Fibroblast of villous mesenchyme (primary cell): ENCODE measurements at regions not wholly inside any gene's neighbourhood (a gene's known extent, or its start where the extent isn't known, plus 50 kb on each side); places are given as distances from the start of the nearest gene placed in this dataset.

Source experiments
- DNase-seq: peaks from one replicate; pipeline ENCODE4 v3.0.0-alpha.2; 2010; ENCODE audit warnings: low read depth
- H3K4me3 ChIP-seq: 2 replicates; pipeline ENCODE4 v1.5.1; 2011; ENCODE audit warnings: low read depth, mild to moderate bottlenecking, low read length
- TF ChIP-seq, protein P1 (sequence below): IDR thresholded peaks from 2 replicates; pipeline ENCODE4 v1.5.1; 2012; ENCODE audit warnings: low read depth, mild to moderate bottlenecking, low read length; ENCODE audit not compliant: insufficient read depth

DNA sequence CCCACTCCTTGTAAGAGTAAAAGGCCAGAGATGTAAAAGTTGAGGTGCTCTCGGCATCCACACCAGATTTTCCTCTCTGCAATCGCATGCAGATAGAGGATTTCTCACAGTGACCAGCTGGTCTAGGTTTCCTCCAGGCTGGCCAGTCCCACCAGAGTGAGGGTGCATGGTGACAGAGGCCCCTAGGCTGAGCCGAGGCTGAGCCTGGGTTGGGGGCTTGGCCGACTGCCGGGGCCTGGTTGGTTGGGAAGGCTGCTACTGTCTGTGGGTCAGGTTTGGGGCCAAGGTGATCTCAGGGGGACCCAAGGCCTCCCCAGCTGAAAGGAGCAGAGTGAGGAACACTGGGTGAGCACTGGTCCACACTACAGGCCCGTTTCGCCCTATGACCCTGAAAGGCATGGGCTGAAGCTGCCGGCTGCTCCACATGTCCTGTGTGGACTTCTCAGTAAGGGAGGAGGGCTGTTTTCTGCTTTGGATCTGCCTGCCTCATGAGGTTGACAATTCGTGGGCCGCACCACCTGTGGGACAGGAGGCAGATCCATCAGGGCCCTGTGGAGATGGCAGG lies 400.8 kb upstream of the IRX4 start:
- no peak overlapping the region for H3K4me3 ChIP-seq
- TF ChIP-seq, protein P1, sequence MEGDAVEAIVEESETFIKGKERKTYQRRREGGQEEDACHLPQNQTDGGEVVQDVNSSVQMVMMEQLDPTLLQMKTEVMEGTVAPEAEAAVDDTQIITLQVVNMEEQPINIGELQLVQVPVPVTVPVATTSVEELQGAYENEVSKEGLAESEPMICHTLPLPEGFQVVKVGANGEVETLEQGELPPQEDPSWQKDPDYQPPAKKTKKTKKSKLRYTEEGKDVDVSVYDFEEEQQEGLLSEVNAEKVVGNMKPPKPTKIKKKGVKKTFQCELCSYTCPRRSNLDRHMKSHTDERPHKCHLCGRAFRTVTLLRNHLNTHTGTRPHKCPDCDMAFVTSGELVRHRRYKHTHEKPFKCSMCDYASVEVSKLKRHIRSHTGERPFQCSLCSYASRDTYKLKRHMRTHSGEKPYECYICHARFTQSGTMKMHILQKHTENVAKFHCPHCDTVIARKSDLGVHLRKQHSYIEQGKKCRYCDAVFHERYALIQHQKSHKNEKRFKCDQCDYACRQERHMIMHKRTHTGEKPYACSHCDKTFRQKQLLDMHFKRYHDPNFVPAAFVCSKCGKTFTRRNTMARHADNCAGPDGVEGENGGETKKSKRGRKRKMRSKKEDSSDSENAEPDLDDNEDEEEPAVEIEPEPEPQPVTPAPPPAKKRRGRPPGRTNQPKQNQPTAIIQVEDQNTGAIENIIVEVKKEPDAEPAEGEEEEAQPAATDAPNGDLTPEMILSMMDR, result no peak
- DNase-seq, result no peak

DNA sequence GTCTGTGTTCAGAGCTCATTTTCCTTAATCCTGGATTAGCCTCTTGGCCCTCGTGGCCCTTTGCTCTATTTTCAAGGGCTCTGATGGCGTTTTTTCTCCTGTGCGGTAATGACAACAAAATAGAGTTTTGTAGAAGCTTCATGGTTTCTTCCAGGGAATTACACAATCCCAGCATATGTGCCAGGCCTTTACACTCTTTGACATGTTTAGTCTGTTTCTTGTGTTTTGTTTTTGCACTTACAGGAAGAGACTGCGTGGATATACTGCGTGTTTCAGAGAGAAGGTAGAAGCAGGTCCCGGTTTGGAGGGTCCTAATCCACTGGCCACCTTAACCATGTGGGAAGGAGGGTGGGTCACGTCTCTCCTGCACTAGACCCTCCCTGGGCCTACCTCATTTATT lies 400.2 kb upstream of the IRX4 start:
- TF ChIP-seq, protein P1, result no peak
- DNase-seq, result no peak

DNA sequence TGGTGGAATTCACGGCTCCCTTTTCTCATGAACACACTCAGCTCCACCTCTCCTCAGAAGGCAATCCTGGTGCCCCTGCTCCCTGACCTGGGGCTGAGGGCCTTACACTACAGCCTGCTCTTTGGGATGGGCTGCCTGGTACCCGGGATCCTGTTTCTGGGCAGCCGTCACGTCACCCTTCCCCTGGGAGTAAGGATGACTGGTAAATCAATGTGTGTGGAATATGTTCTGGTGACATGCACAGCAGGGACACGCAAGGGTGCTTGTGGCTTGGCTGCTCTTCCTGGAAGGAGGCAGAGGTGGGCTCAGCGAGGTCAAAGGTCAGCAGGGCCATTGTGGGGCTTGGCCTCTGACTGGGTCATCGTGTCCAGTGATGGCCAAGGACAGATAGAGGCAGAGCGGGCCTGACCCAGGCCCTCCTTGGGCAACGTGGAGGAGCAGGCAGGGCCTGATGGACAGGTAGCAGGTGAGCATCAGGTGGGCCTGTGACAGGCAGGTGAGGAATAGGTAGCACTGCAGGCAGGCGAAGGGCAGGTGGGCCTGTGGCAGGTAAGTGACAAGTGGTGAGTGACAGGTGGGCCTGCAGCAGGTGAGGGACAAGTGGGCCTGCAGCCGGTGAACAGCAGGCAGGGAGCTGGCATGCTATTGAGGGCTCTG lies 399.4 kb upstream of the IRX4 start:
- no peak for DNase-seq
- H3K4me3 ChIP-seq, result no peak overlapping the region
- TF ChIP-seq, protein P1, result no peak

More for the DNA sequence above, 400.2 kb upstream of the IRX4 start:
- H3K4me3 ChIP-seq, result no peak overlapping the region

DNA sequence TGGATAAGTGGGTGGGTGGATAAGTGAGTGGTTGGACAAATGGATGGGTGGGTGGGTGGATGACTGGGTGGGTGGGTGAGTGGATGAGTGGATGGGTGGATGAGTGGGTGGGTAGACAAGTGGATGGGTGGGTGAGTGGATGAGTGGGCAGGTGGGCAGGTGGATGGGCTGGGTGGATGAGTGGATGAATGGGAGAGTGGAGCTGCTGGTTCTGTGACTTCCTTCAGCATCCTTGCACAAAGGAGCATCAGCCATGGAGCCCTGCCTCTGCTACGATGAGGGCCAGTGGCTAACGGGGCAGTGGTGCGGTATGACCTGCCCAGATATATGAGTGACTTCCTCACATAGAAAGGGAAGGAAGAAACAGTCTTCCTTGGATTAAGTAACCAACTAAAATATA lies 398.7 kb upstream of the IRX4 start:
- H3K4me3 ChIP-seq, result no peak overlapping the region
- TF ChIP-seq, protein P1, result no peak
- DNase-seq, result no peak

DNA sequence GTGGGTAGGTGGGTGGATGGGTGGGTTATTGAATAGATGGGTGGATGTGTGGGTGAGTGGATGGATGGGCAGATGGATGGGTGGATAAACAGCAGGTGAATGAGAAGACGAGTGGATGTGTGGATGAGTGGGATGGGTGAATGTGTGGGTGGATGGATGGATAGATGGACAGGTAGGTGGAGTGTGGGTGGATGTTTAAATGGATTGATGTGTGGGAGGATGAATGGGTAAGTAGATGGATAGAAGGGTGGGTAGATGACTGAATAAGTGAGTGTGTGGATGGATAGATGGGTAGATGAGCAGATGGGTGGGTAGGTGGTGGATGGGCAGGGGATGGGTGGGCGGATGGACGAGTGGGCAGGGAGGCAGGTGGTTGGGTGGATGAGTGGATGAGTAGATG lies 397.6 kb upstream of the IRX4 start:
- H3K4me3 ChIP-seq, result no peak overlapping the region
- no peak for DNase-seq
- TF ChIP-seq, protein P1, result no peak

DNA sequence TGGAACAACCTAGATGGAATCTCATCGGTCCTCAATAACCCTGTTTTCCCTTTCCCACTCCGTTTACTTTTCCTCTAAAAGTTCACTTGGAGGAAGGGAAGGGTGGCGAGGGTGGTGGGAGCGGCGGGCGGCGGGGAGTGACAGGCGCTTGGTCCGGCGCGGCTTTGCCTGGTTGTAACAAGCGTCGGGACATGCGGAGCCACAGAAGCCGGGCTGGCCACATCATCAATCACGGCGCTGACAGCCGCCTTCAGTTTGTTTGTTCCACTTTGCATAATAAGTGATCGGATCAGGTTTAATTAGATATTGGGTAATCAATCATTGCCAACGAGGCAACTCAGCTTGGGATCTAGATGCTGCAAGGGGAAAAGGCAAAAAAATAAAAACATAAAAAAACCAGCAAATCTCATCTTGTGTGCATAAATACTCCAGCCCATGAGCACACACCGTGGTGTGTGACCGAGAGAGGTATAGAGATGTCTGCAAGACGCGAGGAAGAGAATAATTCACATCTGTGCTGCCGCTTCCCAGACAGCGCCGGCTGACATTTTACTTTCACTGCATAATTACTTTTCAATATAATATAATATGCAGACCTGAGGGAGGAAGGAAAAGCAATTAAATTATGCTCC lies 396.2 kb upstream of the IRX4 start:
- no peak for DNase-seq
- TF ChIP-seq, protein P1, result no peak
- no peak overlapping the region for H3K4me3 ChIP-seq
